ENCODE measurements at regions not wholly inside any gene's neighbourhood (a gene's known extent, or its start where the extent isn't known, plus 50 kb on each side); places are given as distances from the start of the nearest gene placed in this dataset.

GRCh38 chr13:71924931-71925330 lies 57.9 kb upstream of the DACH1 start:
- DNase-seq: no peak

GRCh38 chr13:71922194-71922593 lies 55.2 kb upstream of the DACH1 start:
- DNase-seq: no peak
